PC-3 (cell line): ENCODE measurements at regions not wholly inside any gene's neighbourhood (a gene's known extent, or its start where the extent isn't known, plus 50 kb on each side); places are given as distances from the start of the nearest gene placed in this dataset.

Experiments
- ATAC-seq: fragments of 200-7000 bp; cut with Tn5 transposase; 2 replicates; pipeline ENCODE4 v1.9.1; 2020; ENCODE audit warnings: mild to moderate bottlenecking, moderate library complexity
- BruUV-seq: library from RNA; stranded (reverse); fragments of 400-500 nt; replicated peaks from 2 replicates; lab custom pipeline; 2021; lab: Mats Ljungman, UMichigan
- CTCF ChIA-PET: fragments of 300-600 bp; sonication (Branson Sonifier 250); formaldehyde crosslinking; loops from one replicate; lab custom pipeline; 2022; ENCODE audit warnings: antibody characterized with exemption; lab: Charles Lee
- POLR2A ChIA-PET: fragments of 300-600 bp; sonication (Branson Sonifier 250); formaldehyde crosslinking; loops from one replicate; lab custom pipeline; 2022; ENCODE audit warnings: antibody characterized with exemption; ENCODE audit not compliant: unreplicated experiment; lab: Charles Lee
- DNase-seq: peaks from one replicate; pipeline ENCODE4 v3.0.0-alpha.2; 2015
- H2AFZ ChIP-seq: fragments of 300-600 bp; sonication (generic); 2 replicates; pipeline ENCODE4 v1.6.0; 2016; ENCODE audit warnings: antibody characterized with exemption, low read length
- H3F3A ChIP-seq: fragments of 300-600 bp; sonication (generic); one replicate; pipeline ENCODE4 v1.6.0; 2017; ENCODE audit warnings: antibody characterized with exemption, low read length, control low read depth, mild to moderate bottlenecking; ENCODE audit not compliant: unreplicated experiment
- H3K27ac ChIP-seq: fragments of 300-600 bp; sonication (generic); 2 replicates; pipeline ENCODE4 v1.5.1; 2016; ENCODE audit warnings: mild to moderate bottlenecking, low read length
- H3K27me3 ChIP-seq: fragments of 300-600 bp; sonication (generic); 2 replicates; pipeline ENCODE4 v1.6.1; 2016; ENCODE audit warnings: low read length, mixed read lengths
- H3K36me3 ChIP-seq: fragments of 300-600 bp; sonication (generic); 2 replicates; pipeline ENCODE4 v1.6.1; 2016; ENCODE audit warnings: low read depth, mixed run types, low read length, mixed read lengths
- H3K4me1 ChIP-seq: fragments of 300-600 bp; sonication (generic); 2 replicates; pipeline ENCODE4 v1.5.1; 2016; ENCODE audit warnings: low read length; ENCODE audit not compliant: insufficient read depth
- H3K4me2 ChIP-seq: fragments of 300-600 bp; sonication (generic); 2 replicates; pipeline ENCODE4 v1.6.0; 2016; ENCODE audit warnings: low read length
- H3K4me3 ChIP-seq: fragments of 300-600 bp; sonication (generic); 2 replicates; pipeline ENCODE4 v1.5.1; 2016; ENCODE audit warnings: mild to moderate bottlenecking, low read length, mixed read lengths
- H3K79me2 ChIP-seq: fragments of 300-600 bp; sonication (generic); 2 replicates; pipeline ENCODE4 v1.6.1; 2017; ENCODE audit warnings: low read length, mixed read lengths
- H3K9ac ChIP-seq: fragments of 300-600 bp; sonication (generic); 2 replicates; pipeline ENCODE4 v1.6.0; 2016; ENCODE audit warnings: mild to moderate bottlenecking, low read length
- H3K9me2 ChIP-seq: fragments of 300-600 bp; sonication (generic); replicated peaks from 2 replicates; pipeline ENCODE4 v1.6.1; 2016; ENCODE audit warnings: mixed run types, low read length, mixed read lengths
- H3K9me3 ChIP-seq: fragments of 300-600 bp; sonication (generic); 2 replicates; pipeline ENCODE4 v1.6.1; 2016; ENCODE audit warnings: low read length, mixed read lengths
- H4K20me1 ChIP-seq: fragments of 300-600 bp; sonication (generic); 2 replicates; pipeline ENCODE4 v1.6.1; 2016; ENCODE audit warnings: low read length, mixed read lengths
- CTCF ChIP-seq: fragments of 300-600 bp; sonication (generic); conservative IDR thresholded peaks from 2 replicates; pipeline ENCODE4 v1.5.1; 2017; ENCODE audit warnings: antibody characterized with exemption, low read depth, mild to moderate bottlenecking, low read length
- EZH2 ChIP-seq: fragments of 300-600 bp; sonication (generic); IDR thresholded peaks from one replicate; pipeline ENCODE4 v1.6.1; 2017; ENCODE audit warnings: antibody characterized with exemption, mild to moderate bottlenecking, low read length; ENCODE audit not compliant: unreplicated experiment
- EZH2phosphoT487 ChIP-seq: fragments of 300-600 bp; sonication (generic); IDR thresholded peaks from 2 replicates; pipeline ENCODE4 v1.6.1; 2018; ENCODE audit warnings: mild to moderate bottlenecking, antibody characterized with exemption, low read length, borderline replicate concordance
- intact Hi-C: fragments of 100-400 bp; cut with micrococcal nuclease; formaldehyde crosslinking; loops from 2 replicates; pipeline ENCODE4 v1.9.0; 2023

DNA sequence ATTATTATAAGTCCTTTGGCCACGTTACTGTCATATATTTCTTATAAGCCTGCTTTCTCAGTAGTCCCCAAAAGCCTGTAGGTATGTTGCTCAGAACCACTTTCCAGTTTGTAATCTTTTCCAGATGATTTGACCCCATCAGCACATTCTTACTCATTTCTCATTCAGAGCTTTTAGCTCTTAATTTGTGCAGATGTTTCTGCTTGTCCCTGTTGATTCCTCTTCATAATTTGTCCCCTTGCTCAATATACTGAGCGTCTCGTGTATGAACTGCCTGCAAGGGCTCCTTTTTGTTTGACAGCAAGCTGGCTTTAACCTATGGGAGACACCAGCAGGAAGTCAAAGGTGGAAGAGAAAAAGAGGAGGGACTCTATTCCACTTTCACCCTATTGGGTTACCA, 733.8 kb upstream of the GJE1 start:
- Histone ChIP-seq H3K9me3 (no peaks in the 10 kb centered on the region), H3K4me2 (no peak overlapping the region), H3K27me3 (no peaks in the 10 kb centered on the region), H3K4me1 (no peaks in the 10 kb centered on the region), H3F3A (no peaks in the 10 kb centered on the region), H2AFZ (no peak overlapping the region), H3K27ac (no peak overlapping the region), H3K79me2 (no peaks in the 10 kb centered on the region), H3K36me3 (no peaks in the 10 kb centered on the region), H3K9ac (no peak overlapping the region), H3K4me3 (no peak overlapping the region), H4K20me1 (no peaks in the 10 kb centered on the region), H3K9me2 (no peaks in the 10 kb centered on the region)
- BruUV-seq = no TSS peak
- ATAC-seq = no peak
- TF ChIP-seq CTCF (no peak), EZH2phosphoT487 (no peak), EZH2 (no peak)
- intact Hi-C loops = no loop called here
- ChIA-PET POLR2A (no interaction called here), CTCF (no interaction called here)
- no peak for DNase-seq

DNA sequence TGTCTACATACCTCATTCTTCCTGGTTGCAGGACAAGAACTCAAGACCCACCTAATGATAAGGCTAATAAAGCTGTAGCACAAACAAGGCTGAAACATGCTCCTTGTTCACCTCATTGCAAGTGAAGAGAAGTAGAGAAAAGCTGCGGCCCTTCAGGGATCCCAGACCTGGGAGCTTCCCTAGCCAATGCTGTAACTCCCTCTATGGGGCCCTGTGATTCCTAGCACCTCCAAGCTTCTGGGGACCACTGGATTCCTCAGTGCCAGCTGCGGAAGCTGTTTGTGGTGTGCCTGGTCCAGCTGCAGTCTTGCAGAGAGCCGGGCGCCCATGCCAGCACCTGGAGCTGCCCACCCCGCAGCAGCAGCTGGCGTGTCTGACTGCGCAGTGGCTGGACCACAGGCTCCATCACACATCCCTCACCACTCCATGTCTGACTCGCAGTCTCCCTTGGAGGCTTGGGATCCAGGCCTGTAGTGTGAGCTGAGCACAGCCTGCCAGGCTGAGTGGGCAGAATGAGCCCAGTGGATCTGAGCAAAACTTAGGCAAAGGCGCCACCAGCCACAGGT, 737.2 kb upstream of the GJE1 start:
- Histone ChIP-seq H3K9ac (no peak overlapping the region), H4K20me1 (no peaks in the 10 kb centered on the region), H3F3A (no peaks in the 10 kb centered on the region), H3K9me2 (no peaks in the 10 kb centered on the region), H3K79me2 (no peaks in the 10 kb centered on the region), H3K9me3 (no peaks in the 10 kb centered on the region), H3K4me1 (no peaks in the 10 kb centered on the region), H3K27me3 (no peaks in the 10 kb centered on the region), H3K4me2 (no peak overlapping the region), H2AFZ (no peak overlapping the region), H3K4me3 (no peak overlapping the region), H3K36me3 (no peaks in the 10 kb centered on the region), H3K27ac (no peak overlapping the region)
- intact Hi-C loops = no loop called here
- POLR2A ChIA-PET = no interaction called here
- no peak for ATAC-seq
- CTCF ChIA-PET = no interaction called here
- no TSS peak for BruUV-seq
- no peak for DNase-seq
- TF ChIP-seq EZH2phosphoT487 (no peak), CTCF (no peak), EZH2 (no peak)

- H3F3A ChIP-seq = no peaks in the 10 kb centered on the region
- no peak for TF ChIP-seq EZH2
- H3K27me3 ChIP-seq = no peaks in the 10 kb centered on the region
- no TSS peak for BruUV-seq
- H3K4me1 ChIP-seq = no peaks in the 10 kb centered on the region
- H3K9me3 ChIP-seq = no peaks in the 10 kb centered on the region
- no peak for ATAC-seq
- H4K20me1 ChIP-seq = no peaks in the 10 kb centered on the region
- H3K4me2 ChIP-seq = no peak overlapping the region
- no peak overlapping the region for H2AFZ ChIP-seq
- H3K36me3 ChIP-seq = no peaks in the 10 kb centered on the region
- H3K9me2 ChIP-seq = no peaks in the 10 kb centered on the region
- no peak for DNase-seq
- ChIA-PET POLR2A (no interaction called here), CTCF (no interaction called here)
- H3K27ac ChIP-seq = no peak overlapping the region
- intact Hi-C loops = no loop called here
- H3K9ac ChIP-seq = no peak overlapping the region
- H3K4me3 ChIP-seq = no peak overlapping the region
- no peaks in the 10 kb centered on the region for H3K79me2 ChIP-seq
These were observed 738.1 kb upstream of the GJE1 start for GRCh38 chr6:141394565-141395051.
